CD8-positive, alpha-beta memory T cell (primary cell): ENCODE measurements at regions not wholly inside any gene's neighbourhood (a gene's known extent, or its start where the extent isn't known, plus 50 kb on each side); places are given as distances from the start of the nearest gene placed in this dataset.

ENCODE experiments used
- CTCF ChIA-PET: fragments of 350-600 bp; sonication (Branson Sonifier 250); formaldehyde crosslinking; loops from one replicate; lab custom pipeline; 2021; ENCODE audit warnings: antibody characterized with exemption; lab: Charles Lee
- POLR2A ChIA-PET: fragments of 350-600 bp; sonication (Branson Sonifier 250); formaldehyde crosslinking; loops from one replicate; lab custom pipeline; 2021; ENCODE audit warnings: antibody characterized with exemption; lab: Charles Lee
- DNase-seq, 5 donors: peaks; one replicate each; pipeline versions ENCODE4 v3.0.0 to v3.0.0-alpha.2; 2020 to 2022; ENCODE audit warnings: mixed read lengths in 1 of 5
- H3K27ac ChIP-seq: one replicate; pipeline ENCODE4 v1.7.0; 2013; ENCODE audit warnings: low read depth, mild to moderate bottlenecking, low read length, moderate library complexity
- H3K27me3 ChIP-seq: 2 replicates; pipeline ENCODE4 v1.7.0; 2013; ENCODE audit warnings: low read length, mild to moderate bottlenecking; ENCODE audit not compliant: insufficient read depth, poor library complexity, severe bottlenecking
- H3K36me3 ChIP-seq: 2 replicates; pipeline ENCODE4 v1.7.0; 2013; ENCODE audit warnings: mild to moderate bottlenecking, low read length, moderate library complexity; ENCODE audit not compliant: insufficient read depth
- H3K4me1 ChIP-seq: 2 replicates; pipeline ENCODE4 v1.7.0; 2013; ENCODE audit warnings: mild to moderate bottlenecking, low read length, moderate library complexity; ENCODE audit not compliant: insufficient read depth
- H3K4me3 ChIP-seq: 2 replicates; pipeline ENCODE4 v1.7.0; 2013; ENCODE audit warnings: mild to moderate bottlenecking, low read length
- H3K9me3 ChIP-seq: 2 replicates; pipeline ENCODE4 v1.7.0; 2013; ENCODE audit warnings: mild to moderate bottlenecking, low read length
- H3K27ac Mint-ChIP-seq, 8 donors: one replicate each; pipeline ENCODE4 v1.8.0; 2020 to 2021; ENCODE audit warnings: mixed read lengths in 8 of 8, mild to moderate bottlenecking in 6 of 8, inconsistent platforms in 3 of 8, moderate library complexity in 3 of 8
- H3K27me3 Mint-ChIP-seq, 2 donors: one replicate each; pipeline ENCODE4 v1.8.0; 2020 to 2021; ENCODE audit warnings: mixed read lengths in 2 of 2, mild to moderate bottlenecking in 1 of 2, moderate library complexity in 1 of 2
- H3K36me3 Mint-ChIP-seq, 3 donors: one replicate each; pipeline ENCODE4 v1.8.0; 2020 to 2021; ENCODE audit warnings: mixed read lengths in 3 of 3, inconsistent platforms in 1 of 3, mild to moderate bottlenecking in 1 of 3
- H3K4me1 Mint-ChIP-seq, 3 donors: one replicate each; pipeline ENCODE4 v1.8.0; 2020 to 2021; ENCODE audit warnings: mixed read lengths in 3 of 3, inconsistent platforms in 1 of 3, mild to moderate bottlenecking in 1 of 3
- H3K4me3 Mint-ChIP-seq, 7 donors: one replicate each; pipeline ENCODE4 v1.8.0; 2020 to 2021; ENCODE audit warnings: mixed read lengths in 7 of 7, mild to moderate bottlenecking in 6 of 7, moderate library complexity in 4 of 7, inconsistent platforms in 2 of 7
- H3K9me3 Mint-ChIP-seq, 5 donors: one replicate each; pipeline ENCODE4 v1.8.0; 2020 to 2022; ENCODE audit warnings: mixed read lengths in 5 of 5, mild to moderate bottlenecking in 3 of 5, moderate library complexity in 2 of 5, inconsistent platforms in 1 of 5

- Histone ChIP-seq H3K36me3 (no peaks in the 10 kb centered on the region), H3K27ac (no peak overlapping the region), H3K27me3 (no peaks in the 10 kb centered on the region), H3K9me3 (no peaks in the 10 kb centered on the region), H3K4me3 (no peak overlapping the region), H3K4me1 (peaks cover 18% of the 10 kb centered on the region)
- CTCF ChIA-PET: interaction anchor here (1.3 kb wide), 1 partner anchor 9 kb away, joined by 3 read pairs; no protein-coding TSS in a partner anchor
- POLR2A ChIA-PET: no interaction called here
- Mint-ChIP-seq H3K9me3 (no peaks in the 10 kb centered on the region), H3K4me1 (peaks cover 19 to 27% (median 20%) of the 10 kb centered on the region in 3 donors), H3K27me3 (peaks cover 0 to 8% of the 10 kb centered on the region in 2 donors), H3K27ac (no peak overlapping the region), H3K36me3 (no peaks in the 10 kb centered on the region), H3K4me3 (no peak overlapping the region)
- DNase-seq: no peak
Measured at GRCh38 chr7:142381727-142382390, 124.0 kb upstream of the PRSS58 start.

GRCh38 chr7:142380069-142380468 is 122.2 kb upstream of the PRSS58 start:
- DNase-seq: no peak
- no peaks in the 10 kb centered on the region for H3K9me3 ChIP-seq
- no peak overlapping the region for H3K4me3 ChIP-seq
- ChIA-PET CTCF (no interaction called here), POLR2A (no interaction called here)
- H3K9me3 Mint-ChIP-seq: no peaks in the 10 kb centered on the region
- H3K4me1 ChIP-seq: peaks cover 14% of the 10 kb centered on the region
- peak overlapping the region in 2 of 8 donors; percentile 11 to 69 for H3K27ac Mint-ChIP-seq
- H3K27me3 Mint-ChIP-seq: peaks cover 6 to 12% of the 10 kb centered on the region in 2 donors
- no peaks in the 10 kb centered on the region for H3K27me3 ChIP-seq
- H3K36me3 ChIP-seq: no peaks in the 10 kb centered on the region
- H3K27ac ChIP-seq: no peak overlapping the region
- H3K36me3 Mint-ChIP-seq: no peaks in the 10 kb centered on the region
- peaks cover 19 to 21% (median 20%) of the 10 kb centered on the region in 3 donors for H3K4me1 Mint-ChIP-seq
- H3K4me3 Mint-ChIP-seq: peak overlapping the region in 2 of 7 donors; percentile 53 to 73

DNA sequence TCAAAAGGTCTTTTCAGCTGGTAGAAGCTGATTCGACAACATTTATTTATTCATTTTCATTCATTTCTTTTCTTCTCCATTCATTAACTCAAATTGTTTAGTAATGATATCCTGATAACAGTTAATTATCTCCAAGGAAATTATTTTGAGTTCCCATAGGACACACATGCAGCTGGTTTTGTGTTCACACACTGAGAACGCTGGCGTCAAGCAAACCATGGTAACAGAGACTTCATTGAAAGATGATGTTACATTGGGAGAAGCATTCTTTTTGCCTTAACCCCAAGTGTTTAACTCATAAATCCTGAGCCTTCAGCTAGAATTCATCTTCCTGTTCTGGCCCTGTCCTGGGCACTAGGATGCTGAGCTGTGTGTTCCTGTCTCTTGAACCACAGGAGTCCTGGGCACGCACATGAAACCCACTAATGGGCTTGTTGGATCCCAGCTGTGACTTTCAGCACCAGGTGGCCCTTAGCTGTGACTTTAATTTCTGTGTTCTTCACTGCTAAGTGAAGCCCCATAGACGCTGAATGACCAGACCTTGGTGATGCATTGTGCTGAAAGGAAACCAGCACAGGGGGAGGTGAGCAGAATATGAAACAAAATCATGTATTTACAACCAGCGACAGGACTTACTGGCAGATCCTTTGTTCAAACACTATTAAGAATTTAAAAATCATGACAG is 121.5 kb upstream of the PRSS58 start:
- Mint-ChIP-seq H3K27ac (peak overlapping the region in 6 of 8 donors; percentile 0 to 83 (median 68)), H3K27me3 (peaks cover 6 to 12% of the 10 kb centered on the region in 2 donors), H3K4me1 (peaks cover 11 to 14% (median 14%) of the 10 kb centered on the region in 3 donors), H3K36me3 (no peaks in the 10 kb centered on the region), H3K4me3 (peak overlapping the region in 4 of 7 donors; percentile 38 to 61 (median 50)), H3K9me3 (no peaks in the 10 kb centered on the region)
- Histone ChIP-seq H3K27ac (no peak overlapping the region), H3K36me3 (no peaks in the 10 kb centered on the region), H3K27me3 (no peaks in the 10 kb centered on the region), H3K9me3 (no peaks in the 10 kb centered on the region), H3K4me3 (no peak overlapping the region), H3K4me1 (peaks cover 7% of the 10 kb centered on the region)
- POLR2A ChIA-PET: no interaction called here
- no peak for DNase-seq
- CTCF ChIA-PET: no interaction called here

DNA sequence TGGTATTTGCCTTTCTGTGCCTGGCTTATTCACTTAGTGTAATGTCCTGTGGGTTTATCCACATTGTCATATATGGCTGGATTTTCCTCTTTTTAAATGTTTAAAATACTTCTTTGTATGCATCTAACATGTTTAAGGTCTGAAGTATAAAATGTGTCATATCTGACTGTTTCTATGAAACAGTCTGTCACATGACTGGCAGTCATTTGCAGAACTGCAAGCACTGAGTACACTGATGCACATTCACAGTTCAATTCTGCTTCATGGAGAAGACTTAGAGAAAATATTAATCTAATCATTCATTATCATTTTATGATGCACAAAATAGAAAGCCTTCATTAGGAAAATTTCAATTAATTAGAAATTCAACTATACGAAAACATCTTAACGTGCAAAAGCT is 119.7 kb upstream of the PRSS58 start:
- H3K9me3 ChIP-seq: no peaks in the 10 kb centered on the region
- peaks cover 6 to 12% of the 10 kb centered on the region in 2 donors for H3K27me3 Mint-ChIP-seq
- peaks cover 4 to 6% (median 5%) of the 10 kb centered on the region in 3 donors for H3K4me1 Mint-ChIP-seq
- H3K27me3 ChIP-seq: no peaks in the 10 kb centered on the region
- ChIA-PET CTCF (no interaction called here), POLR2A (no interaction called here)
- H3K4me3 ChIP-seq: no peak overlapping the region
- H3K27ac ChIP-seq: no peak overlapping the region
- peak overlapping the region in 4 of 8 donors; percentile 2 to 43 (median 19) for H3K27ac Mint-ChIP-seq
- H3K4me3 Mint-ChIP-seq: peak overlapping the region in 1 of 7 donors; percentile 22
- no peaks in the 10 kb centered on the region for H3K4me1 ChIP-seq
- H3K9me3 Mint-ChIP-seq: peaks cover 0 to 2% (median 0%) of the 10 kb centered on the region in 5 donors
- no peaks in the 10 kb centered on the region for H3K36me3 ChIP-seq
- DNase-seq: no peak
- H3K36me3 Mint-ChIP-seq: no peaks in the 10 kb centered on the region

DNA sequence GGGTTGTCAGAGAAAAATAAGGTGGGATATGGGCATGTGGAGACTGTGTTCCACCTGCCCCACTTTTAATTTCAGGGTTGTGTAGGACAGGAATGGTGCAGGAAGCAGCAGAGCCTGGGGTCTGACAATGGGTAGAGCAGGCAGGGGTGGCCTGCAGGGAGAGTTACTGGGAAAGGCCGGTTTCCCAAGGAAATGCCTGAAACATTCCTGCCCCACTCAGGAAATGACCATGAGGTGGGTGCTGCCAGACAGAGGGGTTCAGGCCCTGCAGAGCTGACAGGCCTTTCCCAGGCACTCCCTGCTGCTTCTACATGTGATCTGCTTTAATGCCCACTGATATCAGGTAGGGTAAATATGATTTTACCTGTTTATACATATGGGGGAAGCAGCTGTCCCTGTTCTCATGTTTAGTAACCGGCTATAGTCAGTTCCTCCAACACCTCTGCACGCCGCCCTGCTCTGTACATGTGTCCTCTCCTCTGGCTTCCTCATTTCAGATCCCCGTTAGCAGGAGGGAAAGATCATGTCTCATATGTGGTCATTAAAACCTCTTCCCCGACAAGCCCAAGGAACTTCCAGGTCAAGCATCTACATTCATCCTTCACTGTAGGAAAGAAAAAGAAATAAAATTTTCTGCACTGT is 118.6 kb upstream of the PRSS58 start:
- Histone ChIP-seq H3K27me3 (no peaks in the 10 kb centered on the region), H3K4me1 (no peaks in the 10 kb centered on the region), H3K27ac (no peak overlapping the region), H3K36me3 (no peaks in the 10 kb centered on the region), H3K4me3 (no peak overlapping the region), H3K9me3 (no peaks in the 10 kb centered on the region)
- peak overlapping the region in 2 of 7 donors; percentile 24 to 42 for H3K4me3 Mint-ChIP-seq
- H3K27ac Mint-ChIP-seq: peak overlapping the region in 6 of 8 donors; percentile 35 to 96 (median 80)
- CTCF ChIA-PET: no interaction called here
- peaks cover under 1 to 6% (median 4%) of the 10 kb centered on the region in 3 donors for H3K4me1 Mint-ChIP-seq
- POLR2A ChIA-PET: interaction anchor here (0.6 kb wide), 1 partner anchor 9 kb away, joined by 3 read pairs; no protein-coding TSS in a partner anchor
- H3K36me3 Mint-ChIP-seq: no peaks in the 10 kb centered on the region
- peaks cover 6 to 12% of the 10 kb centered on the region in 2 donors for H3K27me3 Mint-ChIP-seq
- H3K9me3 Mint-ChIP-seq: peaks cover 0 to 2% (median 0%) of the 10 kb centered on the region in 5 donors
- DNase-seq: no peak

GRCh38 chr7:142375710-142376313 is 118.0 kb upstream of the PRSS58 start:
- Mint-ChIP-seq H3K36me3 (no peaks in the 10 kb centered on the region), H3K9me3 (peaks cover 0 to 2% (median 0%) of the 10 kb centered on the region in 5 donors), H3K4me1 (peaks cover 0 to 6% (median 4%) of the 10 kb centered on the region in 3 donors), H3K27ac (peak overlapping the region in 7 of 8 donors; percentile 3 to 96 (median 86)), H3K27me3 (peaks cover 6 to 12% of the 10 kb centered on the region in 2 donors), H3K4me3 (peak overlapping the region in 4 of 7 donors; percentile 42 to 74 (median 62))
- no peaks in the 10 kb centered on the region for H3K9me3 ChIP-seq
- H3K36me3 ChIP-seq: no peaks in the 10 kb centered on the region
- no peak overlapping the region for H3K27ac ChIP-seq
- no peak for DNase-seq
- ChIA-PET POLR2A (interaction anchor here (0.6 kb wide), 1 partner anchor 10 kb away, joined by 3 read pairs; no protein-coding TSS in a partner anchor), CTCF (interaction anchor here (1.1 kb wide), 1 partner anchor 10 kb away, joined by 4 read pairs; no protein-coding TSS in a partner anchor)
- H3K4me1 ChIP-seq: no peaks in the 10 kb centered on the region
- no peak overlapping the region for H3K4me3 ChIP-seq
- no peaks in the 10 kb centered on the region for H3K27me3 ChIP-seq

- ChIA-PET CTCF (interaction anchor here (2.2 kb wide), 1 partner anchor 19 kb away, joined by 7 read pairs; no protein-coding TSS in a partner anchor), POLR2A (no interaction called here)
- Histone ChIP-seq H3K9me3 (no peaks in the 10 kb centered on the region), H3K4me1 (no peaks in the 10 kb centered on the region), H3K4me3 (no peak overlapping the region), H3K27me3 (no peaks in the 10 kb centered on the region), H3K36me3 (no peaks in the 10 kb centered on the region), H3K27ac (no peak overlapping the region)
- Mint-ChIP-seq H3K9me3 (peaks cover 7 to 16% (median 10%) of the 10 kb centered on the region in 5 donors), H3K36me3 (peaks cover 0 to 9% (median 2%) of the 10 kb centered on the region in 3 donors), H3K27me3 (peaks cover 6 to 8% of the 10 kb centered on the region in 2 donors), H3K4me3 (no peak overlapping the region), H3K4me1 (peaks cover 0 to 6% (median 4%) of the 10 kb centered on the region in 3 donors), H3K27ac (no peak overlapping the region)
- DNase-seq: no peak
Measured at GRCh38 chr7:142372727-142373126, 114.9 kb upstream of the PRSS58 start.
